ENCODE measurements at regions not wholly inside any gene's neighbourhood (a gene's known extent, or its start where the extent isn't known, plus 50 kb on each side); places are given as distances from the start of the nearest gene placed in this dataset.
"Not testable (repeated sequence)": the region's sequence is repeated elsewhere in the genome, so short reads cannot be mapped to it uniquely, and the experiment has no call there.

- ATAC-seq; H3K27me3 Mint-ChIP-seq; H3K36me3 Mint-ChIP-seq; H3K9me3 Mint-ChIP-seq; H3K4me3 Mint-ChIP-seq; DNase-seq (ENCODE audit: low spot score): not testable (repeated sequence)
- H3K27ac Mint-ChIP-seq = peak overlapping the region in 1 of 2 donors; percentile 1
- H3K4me1 Mint-ChIP-seq (ENCODE audit: low read depth in 2 of 2) = peaks cover 0 to 26% of the 10 kb centered on the region in 2 donors
Observed at GRCh38 chr2:94764331-94764730, 106.9 kb upstream of the TEKT4 start.

GRCh38 chr2:94767336-94767735 is 103.9 kb upstream of the TEKT4 start:
- DNase-seq (ENCODE audit: low spot score) = no peak
- Mint-ChIP-seq H3K36me3 (no peaks in the 10 kb centered on the region), H3K27ac (no peak overlapping the region), H3K27me3 (no peaks in the 10 kb centered on the region), H3K9me3 (peaks cover 20% of the 10 kb centered on the region), H3K4me3 (no peak overlapping the region), H3K4me1 (ENCODE audit: low read depth in 2 of 2) (peaks cover 0 to 26% of the 10 kb centered on the region in 2 donors)
- ATAC-seq = no peak

DNA sequence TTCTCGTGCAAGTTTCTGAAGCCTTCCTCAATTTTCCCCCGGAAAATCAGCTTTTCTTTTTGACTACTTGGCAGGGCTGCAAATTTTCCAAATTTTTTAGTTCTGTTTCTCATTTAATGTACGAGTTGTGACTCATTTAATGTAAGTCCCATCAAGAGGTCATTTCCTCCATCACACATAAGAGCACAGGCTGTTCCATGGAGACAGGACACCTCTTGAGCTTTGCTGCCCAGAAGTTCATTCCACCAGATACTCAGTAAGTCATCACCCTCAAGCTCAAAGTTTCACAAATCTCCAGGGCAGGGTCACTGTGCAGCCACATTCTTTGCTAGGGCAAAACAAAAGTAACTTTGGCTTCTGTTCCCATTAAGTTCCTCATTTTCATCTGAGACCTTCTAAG is 101.5 kb upstream of the TEKT4 start:
- Mint-ChIP-seq H3K4me1 (ENCODE audit: low read depth in 2 of 2) (peaks cover 0 to 8% of the 10 kb centered on the region in 2 donors), H3K27ac (no peak overlapping the region), H3K9me3 (peaks cover 20% of the 10 kb centered on the region), H3K4me3 (no peak overlapping the region), H3K27me3 (no peaks in the 10 kb centered on the region), H3K36me3 (no peaks in the 10 kb centered on the region)
- DNase-seq (ENCODE audit: low spot score) (no peak), ATAC-seq (no peak)

- Mint-ChIP-seq H3K36me3 (no peaks in the 10 kb centered on the region), H3K27me3 (peaks cover 0 to 2% of the 10 kb centered on the region in 2 donors), H3K27ac (no peak overlapping the region), H3K9me3 (peaks cover 16% of the 10 kb centered on the region), H3K4me1 (ENCODE audit: low read depth in 2 of 2) (no peaks in the 10 kb centered on the region), H3K4me3 (no peak overlapping the region)
- no peak for DNase-seq (ENCODE audit: low spot score)
- ATAC-seq = no peak
Observed at GRCh38 chr2:94774851-94775250, 96.4 kb upstream of the TEKT4 start.

DNA sequence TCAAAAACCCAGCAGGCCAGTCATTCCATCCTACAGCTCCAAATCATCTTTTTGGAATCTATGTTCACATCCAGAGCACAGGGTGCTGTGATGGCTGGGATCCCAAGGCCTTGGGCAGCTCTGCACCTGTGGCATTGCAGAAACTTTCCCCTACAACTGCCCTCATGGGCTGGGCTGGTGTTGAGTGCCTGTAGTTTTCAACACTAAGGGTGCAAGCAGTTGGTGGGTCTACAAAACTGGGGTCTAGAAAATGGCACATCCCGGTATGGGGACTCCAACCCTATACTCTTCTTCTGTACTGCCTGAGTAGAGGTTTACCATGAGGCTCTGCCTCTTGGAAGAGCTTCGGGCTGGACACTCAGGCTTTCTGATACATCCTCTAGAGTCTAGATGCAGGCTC is 95.2 kb upstream of the TEKT4 start:
- no peak overlapping the region for H3K27ac Mint-ChIP-seq
- no peak for DNase-seq (ENCODE audit: low spot score)
- peaks cover 0 to 2% of the 10 kb centered on the region in 2 donors for H3K27me3 Mint-ChIP-seq
- no peak for ATAC-seq
- no peak overlapping the region for H3K4me3 Mint-ChIP-seq
- H3K4me1 Mint-ChIP-seq (ENCODE audit: low read depth in 2 of 2) = no peaks in the 10 kb centered on the region
- peaks cover 10% of the 10 kb centered on the region for H3K9me3 Mint-ChIP-seq
- H3K36me3 Mint-ChIP-seq = no peaks in the 10 kb centered on the region

DNA sequence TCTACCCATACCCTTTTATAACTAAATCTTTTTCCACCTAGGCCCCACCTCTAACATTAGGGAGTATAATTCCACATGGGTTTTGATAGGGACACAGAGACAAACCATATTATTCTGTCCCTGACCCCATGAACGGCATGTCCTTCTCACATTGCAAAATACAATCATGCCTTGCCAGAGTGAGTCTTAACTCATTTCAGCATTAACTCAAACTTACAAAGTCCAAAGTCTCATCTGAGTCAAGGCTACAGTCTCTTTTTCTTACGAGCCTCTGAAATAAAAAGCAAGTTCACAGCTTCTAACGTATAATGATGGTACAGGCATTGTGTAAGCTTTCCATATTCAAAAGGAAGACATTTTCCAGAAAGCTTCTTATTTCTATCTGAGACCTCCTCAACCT is 86.1 kb upstream of the TEKT4 start:
- not testable (repeated sequence) for ATAC-seq; H3K27me3 Mint-ChIP-seq; H3K36me3 Mint-ChIP-seq; H3K27ac Mint-ChIP-seq; H3K4me1 Mint-ChIP-seq (ENCODE audit: low read depth in 2 of 2); H3K4me3 Mint-ChIP-seq; DNase-seq (ENCODE audit: low spot score); H3K9me3 Mint-ChIP-seq

DNA sequence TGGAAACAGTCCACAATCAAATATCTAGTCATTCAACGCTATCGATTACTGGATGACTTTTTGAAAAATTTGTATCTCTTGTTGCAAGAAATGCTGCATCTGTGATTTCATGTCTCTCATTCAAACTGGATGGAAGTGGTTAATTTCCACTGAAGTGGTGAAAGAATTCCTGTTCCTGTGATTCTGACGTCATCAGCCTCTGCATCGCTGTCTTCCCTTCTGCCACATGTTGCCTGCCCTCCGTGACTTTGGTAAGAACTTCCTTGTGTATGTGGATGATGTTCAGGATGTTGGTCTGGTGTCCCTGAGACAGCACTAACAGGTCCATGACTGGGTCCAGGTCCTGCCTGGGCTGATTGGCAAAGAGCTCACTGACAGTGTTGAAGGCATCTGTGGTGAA is 84.8 kb upstream of the TEKT4 start:
- H3K27ac Mint-ChIP-seq = not testable (repeated sequence)

DNA sequence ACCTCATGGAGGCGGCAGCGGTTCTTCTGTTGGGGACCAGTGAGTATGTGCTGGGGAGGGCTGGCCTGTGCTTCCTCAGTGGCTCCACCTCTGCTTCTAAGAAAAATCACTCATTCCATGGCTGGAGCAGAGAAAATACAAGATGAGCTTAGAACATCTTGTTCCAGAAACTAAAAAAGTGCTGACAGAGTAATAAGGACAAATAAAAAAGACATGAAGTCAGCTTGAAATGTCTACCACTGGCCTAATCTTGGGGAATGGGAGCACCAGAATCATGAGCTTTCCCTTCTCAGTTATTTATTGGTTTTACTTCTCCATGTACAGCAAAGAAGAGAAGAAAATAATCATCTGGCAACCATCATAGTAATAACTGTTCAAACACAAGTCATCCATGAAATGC is 81.1 kb upstream of the TEKT4 start:
- H3K27me3 Mint-ChIP-seq; H3K36me3 Mint-ChIP-seq; H3K4me1 Mint-ChIP-seq (ENCODE audit: low read depth in 2 of 2); DNase-seq (ENCODE audit: low spot score); H3K4me3 Mint-ChIP-seq; H3K27ac Mint-ChIP-seq; ATAC-seq; H3K9me3 Mint-ChIP-seq: not testable (repeated sequence)

More for the DNA sequence above, 84.8 kb upstream of the TEKT4 start:
- H3K4me3 Mint-ChIP-seq; H3K4me1 Mint-ChIP-seq (ENCODE audit: low read depth in 2 of 2); H3K9me3 Mint-ChIP-seq; DNase-seq (ENCODE audit: low spot score); H3K36me3 Mint-ChIP-seq; ATAC-seq; H3K27me3 Mint-ChIP-seq: not testable (repeated sequence)

GRCh38 chr2:94797235-94797634 is 74.0 kb upstream of the TEKT4 start:
- not testable (repeated sequence) for H3K27ac Mint-ChIP-seq; H3K4me3 Mint-ChIP-seq; H3K36me3 Mint-ChIP-seq; H3K27me3 Mint-ChIP-seq; ATAC-seq; H3K9me3 Mint-ChIP-seq; DNase-seq (ENCODE audit: low spot score); H3K4me1 Mint-ChIP-seq (ENCODE audit: low read depth in 2 of 2)
